22Rv1 (cell line): ENCODE measurements at regions not wholly inside any gene's neighbourhood (a gene's known extent, or its start where the extent isn't known, plus 50 kb on each side); places are given as distances from the start of the nearest gene placed in this dataset.

Source experiments
- CTCF ChIP-seq: fragments of 450-650 bp; IDR thresholded peaks from 2 replicates; pipeline ENCODE4 v1.5.1; 2017; ENCODE audit warnings: mild to moderate bottlenecking
- ZFX ChIP-seq: fragments of 450-650 bp; IDR thresholded peaks from 2 replicates; pipeline ENCODE4 v1.6.1; 2017; ENCODE audit warnings: antibody characterized with exemption, borderline replicate concordance

GRCh38 chr7:152512706-152513105 is 76.9 kb upstream of the KMT2C start:
- no peak for TF ChIP-seq CTCF
- TF ChIP-seq ZFX, result no peak
